Ishikawa (cell line): ENCODE measurements at regions not wholly inside any gene's neighbourhood (a gene's known extent, or its start where the extent isn't known, plus 50 kb on each side); places are given as distances from the start of the nearest gene placed in this dataset.

Source experiments
- CEBPB ChIP-seq: IDR thresholded peaks from 2 replicates; pipeline ENCODE4 v1.6.1; 2012
- CREB1 ChIP-seq: IDR thresholded peaks from 2 replicates; pipeline ENCODE4 v1.6.1; 2012; ENCODE audit warnings: low read depth
- EGR1 ChIP-seq: IDR thresholded peaks from 2 replicates; pipeline ENCODE4 v1.6.1; 2012
- EP300 ChIP-seq: IDR thresholded peaks from 2 replicates; pipeline ENCODE4 v1.6.1; 2012; ENCODE audit warnings: borderline replicate concordance
- FOXM1 ChIP-seq: IDR thresholded peaks from 2 replicates; pipeline ENCODE4 v1.6.1; 2012; ENCODE audit warnings: low read depth, borderline replicate concordance
- NFIC ChIP-seq: IDR thresholded peaks from 2 replicates; pipeline ENCODE4 v1.6.1; 2012
- RAD21 ChIP-seq: IDR thresholded peaks from 2 replicates; pipeline ENCODE4 v1.6.1; 2012; ENCODE audit warnings: low read depth
- REST ChIP-seq: IDR thresholded peaks from 2 replicates; pipeline ENCODE4 v1.6.1; 2012; ENCODE audit warnings: low read depth, mild to moderate bottlenecking
- TAF1 ChIP-seq: IDR thresholded peaks from 2 replicates; pipeline ENCODE4 v1.6.1; 2012; ENCODE audit warnings: low read depth, mild to moderate bottlenecking
- TCF12 ChIP-seq: IDR thresholded peaks from 2 replicates; pipeline ENCODE4 v1.6.1; 2012; ENCODE audit warnings: low read depth
- TEAD4 ChIP-seq: IDR thresholded peaks from 2 replicates; pipeline ENCODE4 v1.6.1; 2012
- YY1 ChIP-seq: IDR thresholded peaks from 2 replicates; pipeline ENCODE4 v1.6.1; 2012; ENCODE audit warnings: low read depth
- ZBTB7A ChIP-seq: IDR thresholded peaks from 2 replicates; pipeline ENCODE4 v1.6.1; 2012; ENCODE audit warnings: low read depth
- TF ChIP-seq, protein P1 (sequence below): IDR thresholded peaks from 2 replicates; pipeline ENCODE4 v1.6.1; 2012
- TF ChIP-seq, protein P2 (sequence below): IDR thresholded peaks from 2 replicates; pipeline ENCODE4 v1.6.1; 2012

DNA sequence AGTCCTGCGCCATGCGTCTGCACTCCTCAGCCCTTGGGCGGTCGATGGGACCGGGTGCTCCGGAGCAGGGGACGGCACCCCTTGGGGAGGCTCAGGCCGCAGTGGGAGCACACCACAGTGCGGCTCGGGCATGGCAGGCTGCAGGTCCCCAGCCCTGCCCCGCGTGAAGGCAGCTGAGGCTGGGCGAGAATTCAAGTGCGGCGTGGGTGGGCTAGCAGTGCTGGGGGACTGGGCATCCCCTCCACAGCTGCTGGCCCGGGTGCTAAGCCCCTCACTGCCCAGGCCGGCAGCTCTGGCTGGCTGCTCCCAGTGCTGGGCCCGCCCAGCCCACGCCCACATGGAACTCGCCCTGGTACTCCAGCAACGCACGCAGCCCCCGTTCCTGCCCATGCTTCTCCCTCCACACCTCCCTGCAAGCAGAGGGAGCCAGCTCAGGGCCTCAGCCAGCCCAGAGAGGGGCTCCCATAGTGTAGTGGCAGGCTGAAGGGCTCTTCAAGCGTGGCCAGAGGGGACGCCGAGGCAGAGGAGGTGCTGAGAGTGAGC is 198.3 kb upstream of the CNTNAP5 start:
- TF ChIP-seq CREB1 (no peak), TCF12 (no peak), YY1 (no peak), RAD21 (no peak), EGR1 (no peak), FOXM1 (no peak), ZBTB7A (no peak), TAF1 (no peak), REST (no peak), NFIC (no peak), EP300 (no peak), CEBPB (no peak), TEAD4 (no peak)
- TF ChIP-seq, protein P1, sequence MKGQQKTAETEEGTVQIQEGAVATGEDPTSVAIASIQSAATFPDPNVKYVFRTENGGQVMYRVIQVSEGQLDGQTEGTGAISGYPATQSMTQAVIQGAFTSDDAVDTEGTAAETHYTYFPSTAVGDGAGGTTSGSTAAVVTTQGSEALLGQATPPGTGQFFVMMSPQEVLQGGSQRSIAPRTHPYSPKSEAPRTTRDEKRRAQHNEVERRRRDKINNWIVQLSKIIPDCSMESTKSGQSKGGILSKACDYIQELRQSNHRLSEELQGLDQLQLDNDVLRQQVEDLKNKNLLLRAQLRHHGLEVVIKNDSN, result no peak
- TF ChIP-seq, protein P2, sequence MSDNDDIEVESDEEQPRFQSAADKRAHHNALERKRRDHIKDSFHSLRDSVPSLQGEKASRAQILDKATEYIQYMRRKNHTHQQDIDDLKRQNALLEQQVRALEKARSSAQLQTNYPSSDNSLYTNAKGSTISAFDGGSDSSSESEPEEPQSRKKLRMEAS, result no peak

GRCh38 chr2:123839326-123839725 is 185.8 kb upstream of the CNTNAP5 start:
- no peak for TF ChIP-seq CREB1
- TF ChIP-seq, protein P2, result no peak
- TF ChIP-seq EP300, result no peak
- TF ChIP-seq TAF1, result no peak
- TF ChIP-seq REST, result no peak
- no peak for TF ChIP-seq CEBPB
- no peak for TF ChIP-seq FOXM1
- TF ChIP-seq, protein P1, result no peak
- TF ChIP-seq RAD21, result no peak
- TF ChIP-seq NFIC, result no peak
- no peak for TF ChIP-seq ZBTB7A

DNA sequence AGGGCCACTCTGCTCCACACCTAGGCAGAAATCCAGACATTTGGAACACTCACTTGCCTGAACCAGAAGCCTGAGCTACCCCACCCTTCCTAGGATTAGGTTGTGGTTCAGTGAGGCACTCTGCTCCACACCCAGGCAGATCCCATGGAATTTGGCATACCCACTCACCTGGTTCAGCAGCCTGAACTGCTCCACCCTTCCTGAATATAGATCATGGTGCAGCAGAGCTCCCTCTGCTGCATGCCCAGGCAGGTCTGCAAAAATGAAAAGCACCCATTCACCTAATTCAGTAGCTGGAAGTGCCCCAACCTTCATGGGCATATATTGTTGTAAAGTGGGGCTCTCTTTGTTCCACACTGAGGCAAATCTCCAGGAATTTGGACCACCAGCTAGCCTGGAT is 185.1 kb upstream of the CNTNAP5 start:
- TF ChIP-seq TAF1 (no peak), EGR1 (no peak), YY1 (no peak), NFIC (no peak), TEAD4 (no peak), CREB1 (no peak), RAD21 (no peak), EP300 (no peak), ZBTB7A (no peak), REST (no peak), CEBPB (no peak), FOXM1 (no peak), TCF12 (no peak)
- TF ChIP-seq, protein P1, result no peak
- TF ChIP-seq, protein P2, result no peak

DNA sequence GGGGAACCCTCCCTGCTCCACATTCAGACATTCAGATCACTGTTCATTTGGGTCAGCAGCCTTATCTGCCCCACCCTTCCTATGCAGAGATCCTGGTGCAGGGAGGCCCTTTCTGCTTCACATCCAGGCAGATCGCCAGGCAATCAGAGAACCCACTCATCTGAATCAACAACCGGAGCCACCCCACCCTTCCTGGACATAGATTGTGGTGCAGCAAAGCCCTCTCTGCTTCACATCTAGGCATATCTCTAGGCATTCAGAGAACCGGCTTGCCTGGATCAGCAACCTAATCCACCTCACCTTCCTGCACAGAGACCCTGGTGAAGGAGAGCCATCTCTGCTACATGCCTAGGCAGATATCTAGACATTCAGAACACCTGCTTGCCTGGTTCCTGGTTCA is 184.5 kb upstream of the CNTNAP5 start:
- TF ChIP-seq, protein P2, result no peak
- TF ChIP-seq NFIC (no peak), EGR1 (no peak), CREB1 (no peak), EP300 (no peak), TCF12 (no peak), YY1 (no peak), FOXM1 (no peak)
- TF ChIP-seq, protein P1, result no peak
